Muscle layer of duodenum (tissue), 2 donors: ENCODE measurements at regions not wholly inside any gene's neighbourhood (a gene's known extent, or its start where the extent isn't known, plus 50 kb on each side); places are given as distances from the start of the nearest gene placed in this dataset.

Experiments
- H3K27ac ChIP-seq: one replicate; pipeline ENCODE4 v1.7.0; 2013; ENCODE audit warnings: mild to moderate bottlenecking, low read length
- H3K27me3 ChIP-seq: one replicate; pipeline ENCODE4 v1.7.0; 2013; ENCODE audit warnings: low read depth, mild to moderate bottlenecking, control low read depth, low read length
- H3K36me3 ChIP-seq, 2 donors: one replicate each; pipeline ENCODE4 v1.7.0; 2013; ENCODE audit warnings: low read length in 2 of 2, control low read depth in 1 of 2, mild to moderate bottlenecking in 1 of 2; ENCODE audit not compliant: insufficient read depth in 2 of 2, control insufficient read depth in 1 of 2
- H3K4me1 ChIP-seq, 2 donors: one replicate each; pipeline ENCODE4 v1.7.0; 2013; ENCODE audit warnings: low read length in 2 of 2, mild to moderate bottlenecking in 2 of 2, control low read depth in 1 of 2, moderate library complexity in 1 of 2; ENCODE audit not compliant: insufficient read depth in 2 of 2, control insufficient read depth in 1 of 2
- H3K4me3 ChIP-seq, 2 donors: one replicate each; pipeline ENCODE4 v1.7.0; 2013; ENCODE audit warnings: low read length in 2 of 2, low read depth in 1 of 2, mild to moderate bottlenecking in 1 of 2
- H3K9me3 ChIP-seq, 2 donors: one replicate each; pipeline ENCODE4 v1.7.0; 2013; ENCODE audit warnings: low read length in 2 of 2, control low read depth in 1 of 2, mild to moderate bottlenecking in 1 of 2; ENCODE audit not compliant: control insufficient read depth in 1 of 2
- donor health status: healthy.

DNA sequence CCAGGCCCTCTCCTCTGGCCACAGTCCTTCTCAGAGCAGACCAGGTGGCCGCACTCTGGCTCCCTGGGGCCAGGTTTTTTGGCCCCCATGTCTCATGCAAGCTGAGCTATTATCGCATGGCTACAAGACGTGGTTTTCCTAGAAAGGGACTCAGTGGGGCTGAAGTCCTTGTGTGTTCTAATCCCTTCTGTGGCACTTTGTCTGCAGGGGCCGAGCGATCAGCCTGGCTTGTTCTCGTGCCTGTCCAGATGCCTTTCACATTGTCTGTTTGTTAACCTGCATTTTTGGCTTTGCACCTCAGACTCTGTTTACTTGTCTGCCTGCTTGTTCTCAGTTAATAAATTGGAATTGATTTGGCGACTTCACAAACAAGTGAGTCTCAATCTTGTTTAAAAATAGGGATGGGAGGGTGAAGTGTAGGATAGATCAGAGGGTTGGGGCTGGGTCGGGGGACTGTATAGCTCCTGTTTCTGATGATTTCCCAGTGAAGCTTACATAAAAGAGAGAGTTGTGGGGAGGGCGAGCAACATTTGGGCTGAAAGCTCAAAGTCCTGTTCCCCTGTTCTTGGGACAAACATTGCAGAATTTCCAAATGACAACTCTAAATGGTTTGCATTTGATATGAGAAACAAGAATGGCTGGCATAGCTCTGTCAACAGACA lies 440.4 kb downstream of the COG6 start:
- H3K9me3 ChIP-seq, result peaks cover 3 to 5% of the 10 kb centered on the region in 2 donors
- H3K27me3 ChIP-seq, result no peaks in the 10 kb centered on the region
- no peak overlapping the region for H3K27ac ChIP-seq
- no peaks in the 10 kb centered on the region for H3K36me3 ChIP-seq
- H3K4me1 ChIP-seq, result no peaks in the 10 kb centered on the region
- H3K4me3 ChIP-seq, result no peak overlapping the region

- Histone ChIP-seq H3K4me3 (no peak overlapping the region), H3K27ac (no peak overlapping the region), H3K36me3 (no peaks in the 10 kb centered on the region), H3K27me3 (no peaks in the 10 kb centered on the region), H3K9me3 (peaks cover 3 to 5% of the 10 kb centered on the region in 2 donors), H3K4me1 (no peaks in the 10 kb centered on the region)
Measured at GRCh38 chr13:40096357-40096901, 441.0 kb downstream of the COG6 start.

- H3K27ac ChIP-seq, result no peak overlapping the region
Measured at GRCh38 chr13:40098246-40098645, 442.8 kb downstream of the COG6 start.

GRCh38 chr13:40101708-40102359 lies 446.4 kb downstream of the COG6 start:
- no peaks in the 10 kb centered on the region for H3K27me3 ChIP-seq
- no peaks in the 10 kb centered on the region for H3K36me3 ChIP-seq

More at GRCh38 chr13:40098246-40098645, 442.8 kb downstream of the COG6 start:
- H3K4me1 ChIP-seq, result no peaks in the 10 kb centered on the region
- peaks cover 3 to 5% of the 10 kb centered on the region in 2 donors for H3K9me3 ChIP-seq
- no peak overlapping the region for H3K4me3 ChIP-seq
- H3K36me3 ChIP-seq, result no peaks in the 10 kb centered on the region
- H3K27me3 ChIP-seq, result no peaks in the 10 kb centered on the region

DNA sequence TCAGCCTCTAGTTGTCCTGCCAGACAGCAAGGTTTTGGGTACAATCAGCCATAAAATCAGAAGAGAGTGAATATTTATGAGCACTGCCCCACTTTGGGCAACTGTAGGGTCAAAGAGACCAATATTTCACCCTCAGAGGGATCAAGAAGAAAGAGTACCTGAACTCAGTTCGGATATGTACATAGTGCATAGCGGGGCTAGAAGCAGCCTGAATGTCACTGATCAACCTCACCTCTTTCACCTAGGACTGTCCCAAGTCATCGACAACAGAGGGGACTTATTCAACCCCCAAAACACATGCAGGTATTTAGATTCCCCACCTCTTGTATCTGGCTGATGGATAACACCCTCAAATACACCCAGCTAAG lies 446.9 kb downstream of the COG6 start:
- H3K4me1 ChIP-seq, result no peaks in the 10 kb centered on the region
- no peak overlapping the region for H3K4me3 ChIP-seq
- H3K9me3 ChIP-seq, result peaks cover 3 to 5% of the 10 kb centered on the region in 2 donors
- no peaks in the 10 kb centered on the region for H3K27me3 ChIP-seq
- no peak overlapping the region for H3K27ac ChIP-seq
- no peaks in the 10 kb centered on the region for H3K36me3 ChIP-seq

More at GRCh38 chr13:40101708-40102359, 446.4 kb downstream of the COG6 start:
- Histone ChIP-seq H3K4me1 (no peaks in the 10 kb centered on the region), H3K4me3 (no peak overlapping the region), H3K9me3 (peaks cover 3 to 5% of the 10 kb centered on the region in 2 donors), H3K27ac (no peak overlapping the region)

GRCh38 chr13:40102854-40103253 lies 447.4 kb downstream of the COG6 start:
- Histone ChIP-seq H3K27ac (no peak overlapping the region), H3K4me3 (no peak overlapping the region), H3K4me1 (no peaks in the 10 kb centered on the region), H3K27me3 (no peaks in the 10 kb centered on the region), H3K36me3 (no peaks in the 10 kb centered on the region), H3K9me3 (peaks cover 3 to 5% of the 10 kb centered on the region in 2 donors)

DNA sequence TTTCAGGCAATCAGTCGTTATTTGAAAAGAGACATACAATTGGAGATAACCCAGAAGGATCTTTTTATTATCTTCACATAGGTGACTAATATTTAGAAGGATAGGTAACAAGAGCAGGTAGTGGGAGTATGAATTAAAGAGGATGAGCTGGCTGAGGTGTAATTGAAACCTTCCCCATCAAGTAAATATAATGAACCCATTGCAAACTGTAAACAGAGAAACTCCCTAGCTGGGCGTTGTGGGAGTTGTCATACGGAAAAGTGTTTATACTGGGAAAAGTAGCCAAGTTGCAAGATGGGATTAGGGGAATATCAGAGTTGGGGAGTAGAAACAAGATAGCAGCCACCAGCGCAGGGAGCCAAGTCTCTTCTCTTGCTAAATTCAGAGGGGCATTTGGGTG lies 448.4 kb downstream of the COG6 start:
- no peaks in the 10 kb centered on the region for H3K4me1 ChIP-seq
- no peak overlapping the region for H3K4me3 ChIP-seq
- no peaks in the 10 kb centered on the region for H3K36me3 ChIP-seq
- no peaks in the 10 kb centered on the region for H3K27me3 ChIP-seq
- H3K27ac ChIP-seq, result no peak overlapping the region
- H3K9me3 ChIP-seq, result peaks cover 3 to 5% of the 10 kb centered on the region in 2 donors

- Histone ChIP-seq H3K4me3 (no peak overlapping the region), H3K36me3 (no peaks in the 10 kb centered on the region), H3K4me1 (no peaks in the 10 kb centered on the region), H3K27me3 (no peaks in the 10 kb centered on the region), H3K9me3 (no peaks in the 10 kb centered on the region), H3K27ac (no peak overlapping the region)
Measured at GRCh38 chr13:40105231-40105630, 449.8 kb downstream of the COG6 start.

- no peak overlapping the region for H3K27ac ChIP-seq
- H3K4me3 ChIP-seq, result no peak overlapping the region
- no peaks in the 10 kb centered on the region for H3K27me3 ChIP-seq
- no peaks in the 10 kb centered on the region for H3K36me3 ChIP-seq
- H3K4me1 ChIP-seq, result no peaks in the 10 kb centered on the region
- H3K9me3 ChIP-seq, result no peaks in the 10 kb centered on the region
Measured at GRCh38 chr13:40109351-40109844, 453.9 kb downstream of the COG6 start.

GRCh38 chr13:40113643-40114304 lies 458.3 kb downstream of the COG6 start:
- Histone ChIP-seq H3K27me3 (no peaks in the 10 kb centered on the region), H3K4me3 (no peak overlapping the region), H3K9me3 (no peaks in the 10 kb centered on the region), H3K4me1 (peaks cover 0 to 6% of the 10 kb centered on the region in 2 donors), H3K36me3 (no peaks in the 10 kb centered on the region), H3K27ac (no peak overlapping the region)

- no peak overlapping the region for H3K4me3 ChIP-seq
- no peak overlapping the region for H3K27ac ChIP-seq
- peaks cover 0 to 6% of the 10 kb centered on the region in 2 donors for H3K4me1 ChIP-seq
- no peaks in the 10 kb centered on the region for H3K36me3 ChIP-seq
- no peaks in the 10 kb centered on the region for H3K27me3 ChIP-seq
- H3K9me3 ChIP-seq, result no peaks in the 10 kb centered on the region
Measured at GRCh38 chr13:40114305-40114896, 458.9 kb downstream of the COG6 start.
